ENCODE measurements at regions not wholly inside any gene's neighbourhood (a gene's known extent, or its start where the extent isn't known, plus 50 kb on each side); places are given as distances from the start of the nearest gene placed in this dataset.

DNA sequence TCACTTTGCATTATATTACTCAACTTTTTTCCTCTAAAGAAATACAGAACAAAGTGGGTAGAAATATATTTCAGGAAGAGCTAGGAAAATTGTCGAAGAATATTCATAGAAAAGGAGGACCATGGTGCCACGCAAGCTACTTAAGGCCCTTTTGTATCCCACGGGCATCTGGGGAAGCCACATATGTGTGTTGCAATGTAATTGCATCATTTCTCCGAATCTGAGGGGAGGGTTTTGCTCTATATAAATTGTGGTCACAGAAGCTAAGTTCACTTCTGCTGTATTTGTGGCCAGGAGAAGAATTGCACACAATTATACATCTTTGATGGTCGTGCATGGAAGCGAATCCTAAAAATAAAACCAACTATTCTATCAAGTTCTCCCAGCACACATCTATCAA is 360.3 kb downstream of the IRS1 start:
- Histone ChIP-seq H3K36me3 (no peaks in the 10 kb centered on the region), H3K4me1 (no peaks in the 10 kb centered on the region), H3K4me3 (no peak overlapping the region), H3K27ac (replicated peaks) (no peak overlapping the region), H3K27me3 (ENCODE audit: low read depth) (no peaks in the 10 kb centered on the region), H3K9me3 (replicated peaks) (no peaks in the 10 kb centered on the region)
- TF ChIP-seq, protein P1, sequence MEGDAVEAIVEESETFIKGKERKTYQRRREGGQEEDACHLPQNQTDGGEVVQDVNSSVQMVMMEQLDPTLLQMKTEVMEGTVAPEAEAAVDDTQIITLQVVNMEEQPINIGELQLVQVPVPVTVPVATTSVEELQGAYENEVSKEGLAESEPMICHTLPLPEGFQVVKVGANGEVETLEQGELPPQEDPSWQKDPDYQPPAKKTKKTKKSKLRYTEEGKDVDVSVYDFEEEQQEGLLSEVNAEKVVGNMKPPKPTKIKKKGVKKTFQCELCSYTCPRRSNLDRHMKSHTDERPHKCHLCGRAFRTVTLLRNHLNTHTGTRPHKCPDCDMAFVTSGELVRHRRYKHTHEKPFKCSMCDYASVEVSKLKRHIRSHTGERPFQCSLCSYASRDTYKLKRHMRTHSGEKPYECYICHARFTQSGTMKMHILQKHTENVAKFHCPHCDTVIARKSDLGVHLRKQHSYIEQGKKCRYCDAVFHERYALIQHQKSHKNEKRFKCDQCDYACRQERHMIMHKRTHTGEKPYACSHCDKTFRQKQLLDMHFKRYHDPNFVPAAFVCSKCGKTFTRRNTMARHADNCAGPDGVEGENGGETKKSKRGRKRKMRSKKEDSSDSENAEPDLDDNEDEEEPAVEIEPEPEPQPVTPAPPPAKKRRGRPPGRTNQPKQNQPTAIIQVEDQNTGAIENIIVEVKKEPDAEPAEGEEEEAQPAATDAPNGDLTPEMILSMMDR (IDR thresholded peaks at IDR 0.05; ENCODE audit: borderline replicate concordance) = no peak
- intact Hi-C loops (cut with micrococcal nuclease) = no loop called here
- DNase-seq = no peak

DNA sequence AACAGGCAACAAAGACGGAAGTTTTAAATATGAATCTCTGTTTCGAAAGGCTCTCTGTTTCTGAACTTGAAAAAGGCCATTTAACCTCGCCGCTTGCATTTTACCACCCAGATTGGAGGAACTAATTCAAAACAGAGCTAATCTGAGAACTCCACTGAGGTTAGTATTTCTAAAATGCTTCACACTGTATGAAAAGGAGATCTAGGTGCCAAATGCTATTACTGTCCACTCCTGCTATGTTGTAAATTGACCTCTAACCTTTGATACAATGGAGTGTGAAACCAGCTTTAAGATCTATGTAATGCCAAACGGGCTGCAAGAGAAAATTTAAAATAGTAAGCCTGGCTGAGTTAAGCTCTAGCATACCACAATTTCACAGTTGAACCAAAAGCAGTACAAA is 364.5 kb downstream of the IRS1 start:
- no peak for DNase-seq
- H3K4me1 ChIP-seq = no peaks in the 10 kb centered on the region
- H3K4me3 ChIP-seq = no peak overlapping the region
- no peaks in the 10 kb centered on the region for H3K9me3 ChIP-seq (replicated peaks)
- H3K27ac ChIP-seq (replicated peaks) = no peak overlapping the region
- intact Hi-C loops (cut with micrococcal nuclease) = no loop called here
- no peaks in the 10 kb centered on the region for H3K36me3 ChIP-seq
- TF ChIP-seq, protein P1 (IDR thresholded peaks at IDR 0.05; ENCODE audit: borderline replicate concordance) = no peak
- H3K27me3 ChIP-seq (ENCODE audit: low read depth) = no peaks in the 10 kb centered on the region

DNA sequence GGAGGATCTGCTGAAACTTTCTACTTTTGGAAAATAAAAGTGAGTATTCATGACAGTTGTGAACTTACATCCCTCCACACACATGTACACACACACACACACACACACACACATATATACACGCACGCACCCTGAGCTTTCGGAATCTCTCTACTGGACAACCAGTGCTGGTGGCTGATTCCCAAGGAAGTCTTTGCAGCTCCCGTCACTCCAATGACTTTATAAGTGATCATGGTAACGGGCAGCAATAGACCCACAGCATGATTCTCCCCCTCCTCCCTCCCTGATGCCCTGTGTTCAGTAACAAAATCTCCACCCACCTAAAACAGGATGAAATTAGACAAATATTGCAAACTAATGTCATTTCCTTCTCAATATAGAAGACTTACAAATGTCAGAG is 364.9 kb downstream of the IRS1 start:
- TF ChIP-seq, protein P1 (IDR thresholded peaks at IDR 0.05; ENCODE audit: borderline replicate concordance) = no peak
- Histone ChIP-seq H3K4me3 (no peak overlapping the region), H3K4me1 (no peaks in the 10 kb centered on the region), H3K9me3 (replicated peaks) (no peaks in the 10 kb centered on the region), H3K27ac (replicated peaks) (no peak overlapping the region), H3K27me3 (ENCODE audit: low read depth) (no peaks in the 10 kb centered on the region), H3K36me3 (no peaks in the 10 kb centered on the region)
- DNase-seq = no peak
- intact Hi-C loops (cut with micrococcal nuclease) = no loop called here

DNA sequence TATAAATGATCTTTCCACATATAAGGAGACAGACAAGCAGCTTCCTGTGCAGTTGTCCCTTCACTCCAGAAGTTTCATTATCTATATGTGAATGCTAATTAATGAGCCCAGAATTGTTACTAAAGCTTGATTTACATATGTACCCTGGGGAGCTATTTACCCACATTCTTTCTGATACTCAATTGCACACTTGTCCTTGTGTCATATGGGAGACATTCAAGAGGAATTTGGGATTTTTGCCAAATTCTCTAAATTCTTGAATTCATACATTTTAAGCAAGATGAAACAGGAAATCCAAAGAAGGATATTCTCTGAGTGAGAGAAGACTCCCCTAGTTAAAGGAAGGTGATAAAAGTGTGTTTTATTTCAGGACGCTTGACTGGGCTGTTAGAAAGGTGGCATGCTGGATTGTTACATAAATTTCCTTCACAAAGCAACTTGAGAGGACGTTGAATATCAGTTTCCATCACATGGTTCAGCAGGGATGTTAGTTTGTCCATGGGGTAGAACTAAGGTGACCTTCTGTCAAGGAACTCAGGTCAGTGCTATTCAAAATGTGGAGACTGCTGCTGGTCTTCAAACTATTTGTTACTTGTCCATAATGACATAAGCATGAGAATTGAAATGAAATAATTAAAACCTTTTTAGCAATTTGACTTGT is 368.2 kb downstream of the IRS1 start:
- Histone ChIP-seq H3K9me3 (replicated peaks) (no peaks in the 10 kb centered on the region), H3K36me3 (no peaks in the 10 kb centered on the region), H3K27me3 (ENCODE audit: low read depth) (no peaks in the 10 kb centered on the region), H3K4me1 (no peaks in the 10 kb centered on the region), H3K27ac (replicated peaks) (no peak overlapping the region), H3K4me3 (no peak overlapping the region)
- intact Hi-C loops (cut with micrococcal nuclease) = no loop called here
- DNase-seq = no peak
- TF ChIP-seq, protein P1 (IDR thresholded peaks at IDR 0.05; ENCODE audit: borderline replicate concordance) = no peak

DNA sequence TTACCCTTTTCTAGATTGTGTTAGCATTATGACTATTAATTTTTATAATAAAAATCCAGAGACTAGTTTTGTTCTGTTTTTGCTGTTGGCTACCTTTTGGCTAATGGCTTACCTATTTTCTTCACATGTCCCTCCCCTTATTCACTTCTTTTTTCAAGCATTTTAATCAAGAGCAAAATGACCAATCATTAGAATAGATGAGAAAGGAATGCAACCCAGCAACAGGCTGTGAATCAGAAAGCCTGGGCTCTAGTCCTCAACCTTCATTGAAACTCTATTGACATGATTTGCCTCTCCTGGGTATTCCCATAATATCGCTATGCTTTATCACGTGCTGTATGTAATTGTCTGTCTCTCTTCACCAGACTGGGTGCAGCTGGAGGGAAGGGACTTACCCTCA is 370.1 kb downstream of the IRS1 start:
- Histone ChIP-seq H3K9me3 (replicated peaks) (no peaks in the 10 kb centered on the region), H3K27ac (replicated peaks) (no peak overlapping the region), H3K27me3 (ENCODE audit: low read depth) (no peaks in the 10 kb centered on the region), H3K4me1 (no peaks in the 10 kb centered on the region), H3K36me3 (no peaks in the 10 kb centered on the region), H3K4me3 (no peak overlapping the region)
- TF ChIP-seq, protein P1 (IDR thresholded peaks at IDR 0.05; ENCODE audit: borderline replicate concordance) = no peak
- intact Hi-C loops (cut with micrococcal nuclease) = no loop called here
- DNase-seq = no peak

Data from left ventricle myocardium inferior (tissue), 1 donor.